ENCODE measurements at regions not wholly inside any gene's neighbourhood (a gene's known extent, or its start where the extent isn't known, plus 50 kb on each side); places are given as distances from the start of the nearest gene placed in this dataset.

GRCh38 chr2:163338270-163338669 is 397.5 kb downstream of the FIGN start:
- TF ChIP-seq EZH2 (IDR thresholded peaks at IDR 0.05; ENCODE audit: borderline replicate concordance, insufficient read depth, low read length, poor library complexity, severe bottlenecking) = no peak
- TF ChIP-seq CTCF (IDR thresholded peaks at IDR 0.05; ENCODE audit: poor library complexity, severe bottlenecking) = no peak
- TF ChIP-seq RAD21 (conservative IDR thresholded peaks at IDR 0.05) = no peak
- TF ChIP-seq TAF1 (IDR thresholded peaks at IDR 0.05; ENCODE audit: low read depth) = no peak
- no peak for TF ChIP-seq POLR2AphosphoS5 (IDR thresholded peaks at IDR 0.05)
- no peak for TF ChIP-seq MXI1 (conservative IDR thresholded peaks at IDR 0.05; ENCODE audit: poor library complexity, severe bottlenecking)
- no peak for TF ChIP-seq REST (IDR thresholded peaks at IDR 0.05; ENCODE audit: borderline replicate concordance)
